Stimulated activated CD4-positive, alpha-beta T cell treated with anti-CD3 and anti-CD28 coated beads, TNF-alpha, amount 100 ng/mL, for 24 hours (primary cell): ENCODE measurements at regions not wholly inside any gene's neighbourhood (a gene's known extent, or its start where the extent isn't known, plus 50 kb on each side); places are given as distances from the start of the nearest gene placed in this dataset.
"Not testable (repeated sequence)": the region's sequence is repeated elsewhere in the genome, so short reads cannot be mapped to it uniquely, and the experiment has no call there.

Experiments used
- DNase-seq, 3 experiments: peaks; one replicate each; pipeline ENCODE4 v3.0.0-alpha.2; 2020; ENCODE audit warnings: low read depth in 3 of 3

DNA sequence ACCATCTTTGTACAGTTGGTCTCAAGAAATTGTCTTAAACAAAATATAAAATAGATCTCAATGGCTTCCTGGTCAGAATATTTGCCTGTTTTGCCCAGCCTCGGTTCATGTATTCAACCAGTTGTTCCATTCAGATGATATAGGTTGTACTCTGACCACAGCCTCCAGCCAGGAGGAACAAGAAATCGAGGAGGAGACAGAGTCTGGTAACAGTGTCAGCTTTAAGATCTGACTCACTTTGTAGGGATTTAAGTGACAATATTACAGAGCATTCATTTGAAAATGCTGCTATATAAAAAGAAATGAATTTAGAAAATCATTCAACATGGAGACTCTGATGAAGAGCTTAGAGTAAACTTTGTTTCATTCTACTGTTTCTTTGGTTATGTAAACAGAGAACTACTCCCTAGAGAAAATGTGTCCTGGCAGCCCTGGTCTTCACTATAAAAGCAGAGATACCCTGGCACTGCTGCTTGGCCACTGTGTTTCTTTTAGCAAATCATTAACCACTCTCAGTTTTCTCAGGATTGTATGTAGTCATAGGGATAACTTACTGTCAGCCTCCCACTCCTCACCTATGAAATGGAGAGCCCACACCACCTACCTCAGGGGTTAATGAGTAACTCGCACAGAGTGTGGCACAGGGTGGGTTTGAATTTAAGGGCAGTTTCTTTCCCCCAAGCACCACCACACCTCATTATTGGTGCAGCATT, 53.5 kb downstream of the PAGE2 start:
- DNase-seq = no peak

- DNase-seq = no peak
Observed at GRCh38 chrX:55142919-55143310, 54.1 kb downstream of the PAGE2 start.

DNA sequence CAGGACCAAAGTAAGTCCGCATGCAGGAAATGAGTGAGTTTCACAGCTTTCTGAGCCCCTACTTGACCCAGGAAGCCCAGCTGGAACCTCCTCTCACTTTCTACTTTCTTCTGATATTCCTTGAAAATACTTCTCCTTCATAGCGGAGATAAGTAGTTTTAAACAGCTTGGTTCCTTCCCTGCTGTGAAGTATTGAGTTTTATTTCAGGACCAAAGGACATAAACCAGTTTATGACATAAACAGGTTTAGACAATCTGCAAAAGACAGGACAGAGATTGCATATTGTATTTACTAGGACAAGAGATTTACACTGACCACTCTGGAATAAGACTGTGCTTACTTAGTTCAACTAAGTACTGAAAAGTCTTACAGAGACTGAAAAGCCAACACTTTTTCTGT, 54.8 kb downstream of the PAGE2 start:
- DNase-seq = no peak

GRCh38 chrX:55144697-55145096, 55.9 kb downstream of the PAGE2 start:
- no peak for DNase-seq

GRCh38 chrX:55149242-55149641, 60.4 kb downstream of the PAGE2 start:
- DNase-seq = no peak

DNA sequence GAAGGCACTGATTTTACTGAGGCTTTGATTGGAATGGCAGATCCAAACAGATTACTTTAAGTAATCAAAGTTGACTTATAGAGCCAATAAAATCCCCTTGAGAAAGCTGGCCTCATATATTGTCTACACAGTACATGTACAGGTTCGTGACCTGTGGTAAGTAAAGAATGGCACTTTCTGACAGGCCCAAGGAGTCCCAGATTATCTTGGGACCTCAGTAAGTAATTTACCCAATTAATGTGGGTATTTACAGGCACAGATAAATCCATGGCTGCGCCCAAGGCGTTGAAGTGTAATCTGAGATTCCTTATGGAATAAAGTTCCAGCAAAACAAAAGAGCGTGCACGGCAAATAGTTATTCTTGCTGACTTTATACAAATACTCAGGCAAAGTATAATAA, 62.4 kb downstream of the PAGE2 start:
- DNase-seq = no peak

DNA sequence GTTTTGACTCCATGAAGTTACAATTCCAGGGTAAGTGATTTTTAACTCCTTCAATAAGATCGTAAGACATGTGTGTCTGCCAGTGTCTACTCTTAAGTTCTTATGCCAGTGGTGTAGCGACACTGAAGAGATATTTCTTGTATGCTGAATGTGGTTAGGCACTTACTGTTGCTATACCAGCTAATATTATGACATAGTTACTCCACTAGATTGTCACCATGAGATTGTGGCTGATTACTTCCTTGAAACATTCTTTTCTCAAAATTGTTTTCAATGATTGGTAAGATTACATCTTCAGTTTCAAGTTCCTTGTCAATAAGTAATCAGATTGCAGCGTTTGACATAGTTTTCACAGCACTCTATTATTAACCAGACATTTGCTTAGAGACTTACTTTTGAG, 60.6 kb upstream of the PAGE5 start:
- no peak for DNase-seq

DNA sequence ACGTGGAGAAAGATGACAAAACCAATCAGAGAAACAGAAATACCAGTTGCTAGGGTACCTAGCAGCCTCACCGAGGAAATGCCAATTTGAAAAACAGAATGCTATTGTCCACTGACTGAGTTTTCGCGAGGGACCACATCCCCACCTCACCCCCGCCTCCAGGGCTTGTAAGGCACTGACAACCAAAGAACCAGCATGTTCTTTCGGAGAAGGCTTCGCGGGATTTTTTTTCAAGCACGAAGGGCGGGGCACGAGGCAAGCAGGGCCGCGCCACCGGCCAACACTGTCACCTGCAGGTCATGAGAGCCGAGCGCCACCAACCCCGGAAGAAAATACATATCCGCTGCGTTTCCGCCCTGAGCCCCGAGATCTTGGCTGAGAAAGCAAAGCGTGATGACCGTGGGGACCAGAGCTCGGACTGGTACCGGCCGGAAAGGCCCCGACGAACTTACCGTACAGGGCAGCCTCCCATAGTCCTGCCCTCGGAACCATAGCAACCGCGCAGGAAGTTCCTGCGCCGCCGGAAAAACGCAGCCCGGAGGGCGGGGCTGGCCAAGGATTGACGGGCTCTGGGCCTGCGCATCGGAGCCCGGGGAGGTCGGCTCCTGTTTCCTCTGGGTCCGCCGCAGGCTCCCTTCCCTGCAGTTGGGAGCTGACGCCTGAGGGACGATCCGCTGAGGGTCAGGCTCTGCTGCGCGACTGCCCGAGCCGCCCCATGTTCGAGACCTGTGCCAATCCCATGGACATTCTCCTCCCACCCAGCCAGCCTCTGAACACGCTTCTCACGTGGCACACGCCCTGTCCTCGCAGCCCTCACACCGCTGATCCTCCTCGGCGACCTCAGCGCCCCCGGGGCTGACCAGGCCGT, 59.2 kb upstream of the PAGE5 start:
- DNase-seq = peak; percentile 63 to 83 (median 77)

GRCh38 chrX:55161581-55161980, 58.6 kb upstream of the PAGE5 start:
- DNase-seq = no peak

DNA sequence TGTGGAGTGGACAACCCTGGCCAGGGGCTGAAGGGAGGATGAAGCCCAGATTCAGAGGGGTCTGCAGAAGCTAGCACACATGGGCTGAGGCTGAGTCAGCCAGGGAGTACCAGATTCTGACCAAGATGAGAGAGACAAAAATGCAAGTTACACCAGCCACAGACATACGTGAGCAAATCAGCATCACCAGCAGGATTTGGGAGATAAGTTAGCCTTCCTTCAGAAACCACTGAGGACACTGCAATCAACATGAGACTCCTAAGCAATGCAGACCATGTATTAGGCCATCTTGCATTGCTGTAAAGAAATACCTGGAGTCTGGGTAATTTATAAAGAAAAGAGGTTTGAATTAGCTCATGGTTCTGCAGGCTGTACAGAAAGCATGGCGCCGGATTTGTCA, 57.0 kb upstream of the PAGE5 start:
- DNase-seq = no peak

DNA sequence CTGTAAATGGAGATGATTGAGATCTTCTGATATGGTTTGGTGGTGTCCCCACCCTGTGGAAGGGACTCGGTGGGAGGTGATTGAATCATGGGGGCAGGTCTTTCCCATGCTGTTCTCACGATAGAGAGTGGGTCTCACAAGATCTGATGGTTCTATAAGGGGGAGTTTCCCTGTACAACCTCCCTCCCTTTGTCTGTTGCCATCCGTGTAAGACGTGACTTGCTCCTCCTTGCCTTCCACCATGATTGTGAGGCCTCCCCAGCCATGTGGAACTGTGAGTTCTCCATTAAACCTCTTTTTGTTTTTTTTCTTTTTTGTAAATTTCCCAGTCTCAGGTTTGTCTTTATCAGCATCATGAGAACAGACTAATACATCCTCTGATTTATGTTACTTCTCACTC, 55.1 kb upstream of the PAGE5 start:
- not testable (repeated sequence) for DNase-seq

- no peak for DNase-seq
Observed at GRCh38 chrX:55167124-55167803, 52.9 kb upstream of the PAGE5 start.

GRCh38 chrX:55167901-55168300, 52.2 kb upstream of the PAGE5 start:
- DNase-seq = no peak

DNA sequence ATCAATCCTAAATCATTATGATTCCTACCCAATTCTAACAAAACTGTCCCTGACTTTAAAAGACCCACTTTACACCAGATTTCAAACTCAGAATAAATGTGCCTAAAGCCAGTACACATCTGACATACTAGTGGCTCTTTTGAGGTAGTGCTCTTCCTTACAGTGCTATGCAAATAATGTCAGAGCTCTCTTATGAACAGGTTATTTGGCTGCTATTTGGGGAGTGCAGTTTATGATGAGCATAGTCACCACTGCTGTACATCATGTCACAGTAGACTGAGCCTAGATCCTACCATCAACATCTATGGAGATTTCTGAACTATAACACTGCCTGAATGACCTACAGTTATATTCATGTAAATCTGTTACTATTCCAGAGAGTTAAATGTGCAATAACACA, 50.4 kb upstream of the PAGE5 start:
- no peak for DNase-seq
